GM13976 (cell line): ENCODE measurements at regions not wholly inside any gene's neighbourhood (a gene's known extent, or its start where the extent isn't known, plus 50 kb on each side); places are given as distances from the start of the nearest gene placed in this dataset.

Experiments
- DNase-seq: peaks from one replicate; pipeline ENCODE4 v3.0.0; 2012; ENCODE audit warnings: low spot score
- in situ Hi-C: fragments of 300-500 bp; cut with MboI; formaldehyde crosslinking; loops from one replicate; pipeline ENCODE4 v1.12.0; 2022; ENCODE audit warnings: low sequenced_read_pairs, mixed read lengths, inconsistent platforms; ENCODE audit not compliant: unreplicated experiment
- TF ChIP-seq, protein P1 (sequence below): IDR thresholded peaks from 2 replicates; pipeline ENCODE4 v1.5.1; 2012; ENCODE audit warnings: borderline replicate concordance, mild to moderate bottlenecking; ENCODE audit not compliant: insufficient read depth; ENCODE audit errors: extremely low read depth, missing control alignments, control extremely low read depth

DNA sequence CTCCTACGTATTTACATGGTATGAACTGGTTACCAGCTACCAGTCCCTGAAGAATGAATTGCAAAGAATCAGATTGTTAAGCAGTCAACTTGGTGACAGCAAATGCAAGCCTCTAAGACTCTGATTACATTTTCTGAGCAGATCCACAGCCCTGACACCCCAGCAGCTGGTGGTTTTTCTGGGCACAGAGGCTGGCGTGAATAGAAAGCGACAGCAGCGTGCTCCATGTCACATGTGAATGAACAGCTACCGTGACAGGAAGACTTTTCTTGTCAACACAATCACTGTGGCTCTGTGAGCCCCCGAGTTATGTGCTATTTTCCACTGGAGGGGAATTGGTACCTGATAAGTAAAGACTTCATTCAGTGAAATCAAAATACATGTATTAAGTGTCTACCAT is 93.2 kb upstream of the CBLN2 start:
- DNase-seq, result no peak
- in situ Hi-C loops, result no loop called here
- TF ChIP-seq, protein P1, sequence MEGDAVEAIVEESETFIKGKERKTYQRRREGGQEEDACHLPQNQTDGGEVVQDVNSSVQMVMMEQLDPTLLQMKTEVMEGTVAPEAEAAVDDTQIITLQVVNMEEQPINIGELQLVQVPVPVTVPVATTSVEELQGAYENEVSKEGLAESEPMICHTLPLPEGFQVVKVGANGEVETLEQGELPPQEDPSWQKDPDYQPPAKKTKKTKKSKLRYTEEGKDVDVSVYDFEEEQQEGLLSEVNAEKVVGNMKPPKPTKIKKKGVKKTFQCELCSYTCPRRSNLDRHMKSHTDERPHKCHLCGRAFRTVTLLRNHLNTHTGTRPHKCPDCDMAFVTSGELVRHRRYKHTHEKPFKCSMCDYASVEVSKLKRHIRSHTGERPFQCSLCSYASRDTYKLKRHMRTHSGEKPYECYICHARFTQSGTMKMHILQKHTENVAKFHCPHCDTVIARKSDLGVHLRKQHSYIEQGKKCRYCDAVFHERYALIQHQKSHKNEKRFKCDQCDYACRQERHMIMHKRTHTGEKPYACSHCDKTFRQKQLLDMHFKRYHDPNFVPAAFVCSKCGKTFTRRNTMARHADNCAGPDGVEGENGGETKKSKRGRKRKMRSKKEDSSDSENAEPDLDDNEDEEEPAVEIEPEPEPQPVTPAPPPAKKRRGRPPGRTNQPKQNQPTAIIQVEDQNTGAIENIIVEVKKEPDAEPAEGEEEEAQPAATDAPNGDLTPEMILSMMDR, result no peak

DNA sequence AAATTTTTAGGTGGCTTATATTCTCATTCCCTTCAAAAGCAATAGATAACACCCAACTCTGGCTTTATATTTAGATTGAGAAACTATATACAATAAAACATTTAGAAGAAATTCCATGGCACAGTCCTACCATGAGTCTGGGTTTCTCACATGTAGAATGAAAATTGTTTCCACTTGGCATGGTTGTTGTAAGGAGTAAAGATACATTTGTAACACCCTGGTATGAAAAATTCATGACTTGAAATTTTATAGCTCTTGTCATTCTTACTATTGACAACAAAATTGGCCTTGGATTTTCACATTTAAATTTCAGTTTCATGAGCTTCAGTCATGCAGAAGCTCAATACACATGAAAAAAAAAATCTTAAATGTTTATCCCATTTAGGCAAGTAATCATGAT is 92.5 kb upstream of the CBLN2 start:
- TF ChIP-seq, protein P1, result no peak
- in situ Hi-C loops, result no loop called here
- no peak for DNase-seq

DNA sequence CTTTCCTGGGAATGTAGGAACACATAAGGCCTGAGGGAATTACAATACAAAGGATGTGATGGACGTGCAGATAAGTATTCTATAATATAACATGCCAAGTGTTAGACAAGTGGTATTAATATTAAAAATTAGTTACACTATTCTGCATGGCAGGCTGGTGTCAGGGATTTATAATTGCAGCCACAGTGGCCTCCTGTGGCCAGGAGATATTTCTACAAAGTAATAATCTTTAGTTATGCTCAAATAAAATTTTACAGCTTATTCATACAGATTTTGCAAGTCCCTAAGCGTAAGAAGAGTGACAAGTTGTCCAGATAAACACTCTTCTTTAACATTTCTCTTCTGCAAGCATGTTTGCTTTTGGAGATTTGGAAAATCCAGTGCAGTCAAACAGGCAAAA is 90.4 kb upstream of the CBLN2 start:
- no peak for DNase-seq
- in situ Hi-C loops, result no loop called here
- TF ChIP-seq, protein P1, result no peak

DNA sequence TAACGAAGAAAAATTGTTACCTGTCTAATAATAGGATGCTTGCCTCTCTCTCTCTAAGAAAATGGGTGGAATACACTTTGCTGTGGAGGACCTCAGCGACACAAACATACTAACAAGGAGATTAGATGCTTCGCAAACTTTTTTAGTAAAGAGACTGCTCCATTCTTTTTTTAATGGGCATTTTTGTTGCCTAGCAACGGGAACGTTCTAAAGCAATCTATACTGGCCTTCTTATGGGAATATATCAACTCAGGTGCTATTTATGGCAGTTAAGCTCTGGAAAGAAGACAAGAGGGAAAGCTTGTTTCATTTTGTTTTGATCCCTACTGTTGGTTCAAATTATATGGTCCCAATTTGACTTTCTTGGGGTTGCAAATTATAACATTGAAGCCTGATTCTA is 86.8 kb upstream of the CBLN2 start:
- in situ Hi-C loops, result no loop called here
- no peak for DNase-seq

DNA sequence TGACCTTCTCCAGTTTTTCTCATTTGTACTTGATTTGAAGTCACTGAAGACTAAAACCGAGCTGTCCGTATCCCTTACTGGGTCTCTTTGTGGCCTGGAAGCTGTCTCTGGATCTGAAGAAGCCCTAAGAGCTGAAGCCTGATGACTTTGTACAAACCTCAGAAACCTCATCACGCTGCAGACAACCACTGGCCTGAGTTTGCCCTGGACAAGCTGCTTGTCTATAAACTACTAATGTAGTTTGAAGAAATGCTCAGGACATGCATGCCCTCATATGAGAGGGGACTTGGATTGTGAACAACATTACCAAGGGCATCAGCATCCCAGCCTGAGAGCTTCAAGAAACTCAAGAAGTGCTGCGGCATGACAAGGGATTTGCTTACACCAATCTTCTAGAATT is 79.3 kb upstream of the CBLN2 start:
- no peak for DNase-seq
- TF ChIP-seq, protein P1, result no peak
- in situ Hi-C loops, result no loop called here

More for the DNA sequence above, 86.8 kb upstream of the CBLN2 start:
- TF ChIP-seq, protein P1, result no peak

DNA sequence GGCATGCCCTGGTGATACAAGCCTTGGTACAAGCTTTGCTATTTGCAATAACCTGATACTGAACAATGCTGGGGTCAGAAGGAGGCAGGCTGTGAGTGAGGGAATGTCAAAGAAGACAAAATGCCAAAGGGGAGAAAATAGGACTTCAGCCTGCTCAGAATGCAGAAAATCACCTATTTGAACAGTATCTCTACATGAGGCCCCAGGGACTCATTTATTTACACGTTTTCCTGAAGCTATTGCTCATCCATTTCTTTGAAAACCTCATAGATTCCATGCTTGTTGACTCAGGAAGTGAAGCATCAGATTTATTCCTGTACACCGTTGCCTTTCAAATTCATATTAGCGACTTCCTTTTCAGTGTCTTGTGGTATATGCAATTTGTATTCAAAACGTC is 69.4 kb upstream of the CBLN2 start:
- in situ Hi-C loops, result no loop called here
- DNase-seq, result no peak
- TF ChIP-seq, protein P1, result no peak
